H1 (cell line): ENCODE measurements at regions not wholly inside any gene's neighbourhood (a gene's known extent, or its start where the extent isn't known, plus 50 kb on each side); places are given as distances from the start of the nearest gene placed in this dataset.

Experiments used
- CTCF ChIP-seq, 3 experiments: IDR thresholded peaks; 1 replicate in 2 of 3; 2 replicates in 1 of 3; pipeline versions ENCODE4 v1.5.1 to v1.6.1; 2011; ENCODE audit warnings: low read length in 3 of 3, mild to moderate bottlenecking in 3 of 3, inconsistent platforms in 2 of 3, low read depth in 1 of 3, moderate library complexity in 1 of 3; ENCODE audit not compliant: insufficient read depth in 1 of 3; ENCODE audit errors: control extremely low read depth in 1 of 3
- EP300 ChIP-seq, 2 experiments: IDR thresholded peaks; 1 replicate in 1 of 2; 2 replicates in 1 of 2; pipeline ENCODE4 v1.6.1; 2011 to 2012; ENCODE audit warnings: low read depth in 2 of 2, low read length in 2 of 2, mild to moderate bottlenecking in 2 of 2, borderline replicate concordance in 1 of 2, inconsistent platforms in 1 of 2, moderate library complexity in 1 of 2

DNA sequence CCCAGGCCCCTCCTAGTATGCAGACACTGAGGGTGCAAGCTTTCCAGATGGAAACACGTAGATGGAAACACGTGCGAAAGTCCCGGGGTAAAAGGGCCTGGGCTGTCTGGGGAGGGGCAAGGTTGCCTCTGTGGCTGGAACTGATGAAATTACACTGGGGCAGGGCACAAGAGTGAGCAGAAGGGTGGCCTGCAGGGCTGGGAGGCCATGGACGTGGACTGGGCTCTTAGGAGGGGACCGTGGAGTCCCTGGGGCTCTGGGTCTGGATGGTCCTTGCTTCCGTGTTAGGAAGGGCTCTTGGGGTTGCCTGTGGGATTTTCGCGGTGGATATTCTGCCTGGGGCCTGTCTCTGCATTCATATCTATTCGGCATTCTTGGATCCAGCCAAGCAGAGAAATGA lies 63.3 kb downstream of the IRX1 start:
- TF ChIP-seq EP300 (IDR thresholded peaks at IDR 0.05; ENCODE audit: borderline replicate concordance in 1 of 2, low read depth in 2 of 2, low read length in 2 of 2) (no peak), CTCF (IDR thresholded peaks at IDR 0.05; ENCODE audit: control extremely low read depth in 1 of 3, insufficient read depth in 1 of 3, low read depth in 1 of 3, low read length in 3 of 3) (no peak)
